ENCODE measurements at regions not wholly inside any gene's neighbourhood (a gene's known extent, or its start where the extent isn't known, plus 50 kb on each side); places are given as distances from the start of the nearest gene placed in this dataset.

DNA sequence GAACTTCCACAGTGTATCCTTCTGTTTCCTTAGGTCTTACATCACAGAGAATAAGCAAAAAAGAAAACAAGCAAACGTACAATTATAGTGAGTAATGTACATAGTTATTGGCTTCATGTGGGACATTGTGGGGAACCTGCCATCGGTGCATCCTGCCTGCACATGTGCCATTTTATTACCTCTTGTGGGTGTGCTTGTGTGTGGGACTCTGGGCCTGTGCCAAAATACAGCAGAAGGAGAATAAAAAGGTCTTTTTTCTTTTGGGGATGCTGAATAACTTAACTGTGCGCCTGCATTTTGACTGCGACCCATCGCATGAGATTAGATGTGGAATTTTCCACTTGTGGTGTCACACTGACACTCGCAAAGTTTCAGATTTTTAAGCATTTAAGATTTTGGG is 169.6 kb upstream of the DCBLD2 start:
- intact Hi-C loops (cut with DNase I), result no loop called here
- Histone ChIP-seq H3K4me1 (no peaks in the 10 kb centered on the region), H3K27me3 (no peaks in the 10 kb centered on the region), H3K36me3 (no peaks in the 10 kb centered on the region), H3K27ac (no peak overlapping the region), H3K9me3 (no peaks in the 10 kb centered on the region), H3K4me3 (no peak overlapping the region)
- no peak for TF ChIP-seq POLR2A (IDR thresholded peaks at IDR 0.05)
- no peak for TF ChIP-seq EP300 (IDR thresholded peaks at IDR 0.05)
- TF ChIP-seq, protein P1, sequence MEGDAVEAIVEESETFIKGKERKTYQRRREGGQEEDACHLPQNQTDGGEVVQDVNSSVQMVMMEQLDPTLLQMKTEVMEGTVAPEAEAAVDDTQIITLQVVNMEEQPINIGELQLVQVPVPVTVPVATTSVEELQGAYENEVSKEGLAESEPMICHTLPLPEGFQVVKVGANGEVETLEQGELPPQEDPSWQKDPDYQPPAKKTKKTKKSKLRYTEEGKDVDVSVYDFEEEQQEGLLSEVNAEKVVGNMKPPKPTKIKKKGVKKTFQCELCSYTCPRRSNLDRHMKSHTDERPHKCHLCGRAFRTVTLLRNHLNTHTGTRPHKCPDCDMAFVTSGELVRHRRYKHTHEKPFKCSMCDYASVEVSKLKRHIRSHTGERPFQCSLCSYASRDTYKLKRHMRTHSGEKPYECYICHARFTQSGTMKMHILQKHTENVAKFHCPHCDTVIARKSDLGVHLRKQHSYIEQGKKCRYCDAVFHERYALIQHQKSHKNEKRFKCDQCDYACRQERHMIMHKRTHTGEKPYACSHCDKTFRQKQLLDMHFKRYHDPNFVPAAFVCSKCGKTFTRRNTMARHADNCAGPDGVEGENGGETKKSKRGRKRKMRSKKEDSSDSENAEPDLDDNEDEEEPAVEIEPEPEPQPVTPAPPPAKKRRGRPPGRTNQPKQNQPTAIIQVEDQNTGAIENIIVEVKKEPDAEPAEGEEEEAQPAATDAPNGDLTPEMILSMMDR (IDR thresholded peaks at IDR 0.05), result no peak
- no peak for TF ChIP-seq POLR2AphosphoS5 (IDR thresholded peaks at IDR 0.05)
- 54 to 77% methylated on average over 6 of the region's 6 CpGs for WGBS, 2 donors
- no peak for DNase-seq

DNA sequence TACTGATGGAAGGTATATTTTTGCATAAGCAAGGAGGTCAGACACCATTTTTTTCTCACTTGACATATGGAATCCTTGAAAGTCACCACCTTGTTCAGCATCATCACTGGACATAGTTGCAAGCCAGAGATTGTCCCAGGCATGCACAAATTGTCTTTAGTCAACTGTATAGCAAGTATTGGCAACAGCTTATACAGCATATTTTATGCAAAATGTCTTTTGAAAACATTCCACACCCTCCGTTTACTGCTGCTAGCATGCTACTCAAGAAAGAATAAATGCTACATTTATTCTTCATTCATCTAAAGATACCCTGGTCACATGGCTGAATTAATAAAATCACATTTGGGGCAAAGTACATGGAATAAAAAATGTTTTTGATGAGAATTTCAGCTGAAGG is 168.5 kb upstream of the DCBLD2 start:
- Histone ChIP-seq H3K27me3 (no peaks in the 10 kb centered on the region), H3K4me1 (no peaks in the 10 kb centered on the region), H3K9me3 (no peaks in the 10 kb centered on the region), H3K36me3 (no peaks in the 10 kb centered on the region), H3K27ac (no peak overlapping the region), H3K4me3 (no peak overlapping the region)
- WGBS, 2 donors, result 76 to 81% methylated on average over 1 of the region's 1 CpG
- intact Hi-C loops (cut with DNase I), result no loop called here
- TF ChIP-seq EP300 (IDR thresholded peaks at IDR 0.05) (no peak), POLR2AphosphoS5 (IDR thresholded peaks at IDR 0.05) (no peak), POLR2A (IDR thresholded peaks at IDR 0.05) (no peak)
- TF ChIP-seq, protein P1 (IDR thresholded peaks at IDR 0.05), result no peak
- DNase-seq, result no peak

DNA sequence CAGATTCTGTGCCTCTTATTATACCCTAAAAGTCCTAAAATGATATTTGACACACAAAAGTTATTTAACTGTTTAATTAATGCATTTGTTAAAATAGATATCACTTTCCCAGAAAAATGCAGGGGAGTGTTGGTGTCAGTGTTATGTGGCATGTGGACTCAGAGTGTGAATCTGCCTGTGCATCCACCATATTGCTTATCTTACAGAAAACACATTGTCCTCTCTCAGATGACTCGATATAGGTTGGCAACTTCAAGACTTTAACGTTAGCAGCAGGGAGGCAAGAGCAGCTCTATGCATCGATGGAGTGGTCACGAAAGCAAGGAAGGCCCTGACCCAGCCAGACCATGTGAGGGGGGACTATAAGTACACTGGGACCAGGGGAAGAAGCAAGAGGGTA is 165.4 kb upstream of the DCBLD2 start:
- H3K36me3 ChIP-seq, result no peaks in the 10 kb centered on the region
- H3K9me3 ChIP-seq, result no peaks in the 10 kb centered on the region
- TF ChIP-seq, protein P1 (IDR thresholded peaks at IDR 0.05), result no peak
- TF ChIP-seq POLR2A (IDR thresholded peaks at IDR 0.05), result no peak
- no peaks in the 10 kb centered on the region for H3K27me3 ChIP-seq
- H3K4me3 ChIP-seq, result no peak overlapping the region
- H3K4me1 ChIP-seq, result no peaks in the 10 kb centered on the region
- H3K27ac ChIP-seq, result no peak overlapping the region
- 81 to 84% methylated on average over 4 of the region's 4 CpGs for WGBS, 2 donors
- intact Hi-C loops (cut with DNase I), result no loop called here
- no peak for DNase-seq

DNA sequence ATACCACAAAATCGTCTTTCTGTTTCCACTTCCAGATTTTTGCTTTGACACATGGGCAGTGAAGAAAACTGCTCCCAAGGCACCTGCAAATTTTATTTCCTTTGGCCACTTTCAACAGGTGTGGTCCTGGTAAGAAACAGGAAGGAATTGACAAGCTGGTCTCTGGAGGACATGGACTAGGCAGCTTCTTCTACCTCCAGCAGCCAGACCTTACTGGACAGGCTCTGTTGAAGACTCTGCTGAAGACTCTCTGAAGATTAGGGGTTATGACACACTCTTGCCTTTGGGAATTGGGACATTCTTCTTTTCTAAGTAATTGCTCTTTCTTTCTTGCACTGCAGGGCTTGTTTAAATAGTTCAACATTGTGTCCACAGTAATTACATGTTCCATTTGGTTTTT is 147.7 kb upstream of the DCBLD2 start:
- Histone ChIP-seq H3K36me3 (no peaks in the 10 kb centered on the region), H3K9me3 (no peaks in the 10 kb centered on the region), H3K27me3 (no peaks in the 10 kb centered on the region), H3K4me3 (no peak overlapping the region), H3K27ac (no peak overlapping the region), H3K4me1 (no peaks in the 10 kb centered on the region)
- WGBS, 2 donors, result 40 to 67% methylated on average over 1 of the region's 1 CpG
- DNase-seq, result no peak
- no peak for TF ChIP-seq EP300 (IDR thresholded peaks at IDR 0.05)
- TF ChIP-seq POLR2A (IDR thresholded peaks at IDR 0.05), result no peak
- no peak for TF ChIP-seq POLR2AphosphoS5 (IDR thresholded peaks at IDR 0.05)
- TF ChIP-seq, protein P1 (IDR thresholded peaks at IDR 0.05), result no peak
- intact Hi-C loops (cut with DNase I), result no loop called here

DNA sequence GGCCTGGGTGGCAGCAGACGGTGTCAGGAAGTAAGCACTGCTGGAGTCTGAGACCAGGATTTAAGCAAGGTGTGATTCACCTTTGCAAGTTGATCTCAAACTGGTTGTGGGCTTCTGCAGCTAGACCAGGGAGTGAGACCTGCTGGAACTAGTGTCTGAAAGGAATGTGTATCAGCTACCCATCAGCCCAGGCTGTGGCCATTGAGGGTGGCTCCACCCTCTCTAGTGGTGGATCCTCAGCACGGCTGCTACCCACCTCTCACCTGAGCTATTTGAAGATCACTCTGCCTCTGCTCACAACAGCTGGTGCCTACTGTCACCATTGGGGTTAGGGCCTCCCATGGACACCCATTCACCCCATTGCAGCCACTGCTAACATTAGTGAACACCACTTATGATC is 140.3 kb upstream of the DCBLD2 start:
- WGBS, 2 donors, result 75 to 77% methylated on average over 2 of the region's 2 CpGs
- no peak overlapping the region for H3K4me3 ChIP-seq
- no peaks in the 10 kb centered on the region for H3K36me3 ChIP-seq
- no peak for DNase-seq
- intact Hi-C loops (cut with DNase I), result no loop called here
- no peaks in the 10 kb centered on the region for H3K9me3 ChIP-seq
- no peak overlapping the region for H3K27ac ChIP-seq
- H3K4me1 ChIP-seq, result no peaks in the 10 kb centered on the region
- no peaks in the 10 kb centered on the region for H3K27me3 ChIP-seq
- TF ChIP-seq POLR2AphosphoS5 (IDR thresholded peaks at IDR 0.05) (no peak), EP300 (IDR thresholded peaks at IDR 0.05) (no peak), POLR2A (IDR thresholded peaks at IDR 0.05) (no peak)
- TF ChIP-seq, protein P1 (IDR thresholded peaks at IDR 0.05), result no peak

All from sigmoid colon (tissue), 6 donors.